ENCODE measurements at regions not wholly inside any gene's neighbourhood (a gene's known extent, or its start where the extent isn't known, plus 50 kb on each side); places are given as distances from the start of the nearest gene placed in this dataset.

DNA sequence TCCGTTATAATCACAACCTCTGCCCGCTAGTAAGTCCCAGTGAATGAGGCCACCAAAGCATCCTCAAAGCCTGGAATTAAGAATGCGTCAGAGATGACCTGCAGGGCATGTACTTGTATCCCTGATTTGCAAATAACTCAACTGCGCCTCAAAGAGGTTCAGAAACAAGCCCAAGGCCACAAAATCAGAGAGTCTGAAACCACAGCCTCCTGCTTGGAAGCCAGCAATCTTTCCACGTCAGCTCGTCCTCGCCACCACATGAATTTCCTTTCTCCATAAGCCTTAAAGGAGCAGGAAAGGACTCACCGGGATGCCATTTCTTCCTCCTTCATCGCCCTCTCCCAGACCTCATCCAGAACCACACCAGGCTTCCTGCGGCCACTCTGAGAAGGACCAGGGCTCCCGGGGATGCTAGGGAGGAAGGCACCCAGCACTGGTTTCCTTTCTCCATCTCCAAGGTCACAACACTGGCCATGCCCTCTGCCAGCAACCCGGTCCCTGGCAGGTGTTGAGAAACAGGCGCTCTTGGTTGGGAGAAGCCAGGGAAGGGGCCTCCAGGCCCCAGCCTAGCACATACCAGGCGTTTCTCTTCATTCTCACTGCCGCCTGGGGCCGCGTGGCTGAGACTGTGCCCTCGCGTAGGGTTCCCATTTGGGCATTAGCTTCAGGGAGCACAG is 191.2 kb upstream of the DIO3 start:
- Histone ChIP-seq H3K27ac (ENCODE audit: low read depth, low read length) (no peak overlapping the region), H3K27me3 (ENCODE audit: low read length) (no peaks in the 10 kb centered on the region), H3K4me3 (ENCODE audit: insufficient read depth, low read length, poor library complexity, severe bottlenecking) (no peak overlapping the region), H4K20me1 (ENCODE audit: low read depth, low read length) (no peaks in the 10 kb centered on the region), H3K9me2 (replicated peaks; ENCODE audit: insufficient read depth, low read length) (no peaks in the 10 kb centered on the region), H3F3A (ENCODE audit: insufficient read depth) (no peaks in the 10 kb centered on the region), H2AFZ (ENCODE audit: low read depth, low read length, severe bottlenecking) (no peak overlapping the region), H3K9ac (ENCODE audit: low read length) (no peak overlapping the region), H3K79me2 (ENCODE audit: insufficient read depth, low read length) (no peaks in the 10 kb centered on the region), H3K36me3 (ENCODE audit: low read length) (no peaks in the 10 kb centered on the region), H3K4me2 (ENCODE audit: low read depth, low read length, poor library complexity, severe bottlenecking) (no peak overlapping the region), H3K9me3 (ENCODE audit: insufficient read depth, low read length) (peaks cover 4% of the 10 kb centered on the region; the same call in 1 of the 2 replicates)
- TF ChIP-seq, protein P1, sequence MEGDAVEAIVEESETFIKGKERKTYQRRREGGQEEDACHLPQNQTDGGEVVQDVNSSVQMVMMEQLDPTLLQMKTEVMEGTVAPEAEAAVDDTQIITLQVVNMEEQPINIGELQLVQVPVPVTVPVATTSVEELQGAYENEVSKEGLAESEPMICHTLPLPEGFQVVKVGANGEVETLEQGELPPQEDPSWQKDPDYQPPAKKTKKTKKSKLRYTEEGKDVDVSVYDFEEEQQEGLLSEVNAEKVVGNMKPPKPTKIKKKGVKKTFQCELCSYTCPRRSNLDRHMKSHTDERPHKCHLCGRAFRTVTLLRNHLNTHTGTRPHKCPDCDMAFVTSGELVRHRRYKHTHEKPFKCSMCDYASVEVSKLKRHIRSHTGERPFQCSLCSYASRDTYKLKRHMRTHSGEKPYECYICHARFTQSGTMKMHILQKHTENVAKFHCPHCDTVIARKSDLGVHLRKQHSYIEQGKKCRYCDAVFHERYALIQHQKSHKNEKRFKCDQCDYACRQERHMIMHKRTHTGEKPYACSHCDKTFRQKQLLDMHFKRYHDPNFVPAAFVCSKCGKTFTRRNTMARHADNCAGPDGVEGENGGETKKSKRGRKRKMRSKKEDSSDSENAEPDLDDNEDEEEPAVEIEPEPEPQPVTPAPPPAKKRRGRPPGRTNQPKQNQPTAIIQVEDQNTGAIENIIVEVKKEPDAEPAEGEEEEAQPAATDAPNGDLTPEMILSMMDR (IDR thresholded peaks at IDR 0.05; ENCODE audit: insufficient read depth, low read length, poor library complexity, severe bottlenecking), result no peak
- TF ChIP-seq EZH2phosphoT487 (conservative IDR thresholded peaks at IDR 0.05; ENCODE audit: low read length), result no peak

DNA sequence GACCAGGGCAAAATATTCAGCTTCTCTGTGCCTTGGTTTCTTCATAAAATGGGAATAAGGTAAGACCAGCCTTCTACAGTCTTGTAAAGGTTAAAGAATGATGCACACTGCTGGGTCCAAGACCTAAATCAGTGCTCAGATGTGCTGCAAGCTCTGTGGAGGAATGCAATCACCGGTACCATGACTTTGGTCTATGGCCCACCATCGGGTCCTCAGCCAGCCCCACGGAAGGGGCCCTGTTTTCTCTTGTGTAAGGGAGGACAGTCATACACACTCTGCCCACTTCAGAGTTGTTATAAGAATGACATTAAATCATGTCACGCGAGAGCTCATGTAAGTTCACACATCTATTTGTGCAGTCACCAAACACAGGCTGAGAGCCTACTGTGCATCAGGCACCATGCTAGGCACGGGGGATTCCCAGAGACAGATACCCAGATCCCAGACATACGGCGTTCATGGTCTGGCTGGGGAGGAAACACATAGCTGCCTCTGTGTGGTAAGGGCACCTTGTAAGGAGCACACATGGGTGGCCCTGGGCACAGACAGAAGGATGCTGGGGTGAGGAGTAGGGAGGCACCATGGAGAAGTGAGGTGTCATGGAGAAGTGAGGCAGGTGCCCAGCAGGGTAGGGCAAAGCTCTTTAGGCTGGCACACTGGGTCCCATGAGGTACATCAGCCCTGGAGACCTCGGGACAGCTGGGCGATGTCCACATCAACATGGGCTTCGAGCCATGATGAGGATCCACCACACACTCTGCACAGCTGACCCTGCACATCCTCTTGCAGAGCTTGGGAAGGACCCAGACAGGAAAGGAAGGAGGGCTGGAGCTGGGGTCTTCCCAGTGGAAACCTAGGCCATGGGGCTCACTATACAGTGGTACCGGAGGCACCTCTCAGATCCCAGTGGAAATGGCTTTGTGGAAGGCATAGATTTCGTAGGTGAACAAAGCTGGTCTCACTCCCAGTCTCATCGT is 190.4 kb upstream of the DIO3 start:
- H3K36me3 ChIP-seq (ENCODE audit: low read length), result no peaks in the 10 kb centered on the region
- H3K79me2 ChIP-seq (ENCODE audit: insufficient read depth, low read length), result no peaks in the 10 kb centered on the region
- H3K27me3 ChIP-seq (ENCODE audit: low read length), result no peaks in the 10 kb centered on the region
- H3F3A ChIP-seq (ENCODE audit: insufficient read depth), result no peaks in the 10 kb centered on the region
- H2AFZ ChIP-seq (ENCODE audit: low read depth, low read length, severe bottlenecking), result no peak overlapping the region
- H3K9me3 ChIP-seq (ENCODE audit: insufficient read depth, low read length), result peaks cover 4% of the 10 kb centered on the region; the same call in 1 of the 2 replicates
- no peak overlapping the region for H3K27ac ChIP-seq (ENCODE audit: low read depth, low read length)
- no peaks in the 10 kb centered on the region for H4K20me1 ChIP-seq (ENCODE audit: low read depth, low read length)
- H3K9me2 ChIP-seq (replicated peaks; ENCODE audit: insufficient read depth, low read length), result no peaks in the 10 kb centered on the region
- TF ChIP-seq, protein P1 (IDR thresholded peaks at IDR 0.05; ENCODE audit: insufficient read depth, low read length, poor library complexity, severe bottlenecking), result no peak
- TF ChIP-seq EZH2phosphoT487 (conservative IDR thresholded peaks at IDR 0.05; ENCODE audit: low read length), result no peak
- no peak overlapping the region for H3K9ac ChIP-seq (ENCODE audit: low read length)
- H3K4me2 ChIP-seq (ENCODE audit: low read depth, low read length, poor library complexity, severe bottlenecking), result no peak overlapping the region
- no peak overlapping the region for H3K4me3 ChIP-seq (ENCODE audit: insufficient read depth, low read length, poor library complexity, severe bottlenecking)

DNA sequence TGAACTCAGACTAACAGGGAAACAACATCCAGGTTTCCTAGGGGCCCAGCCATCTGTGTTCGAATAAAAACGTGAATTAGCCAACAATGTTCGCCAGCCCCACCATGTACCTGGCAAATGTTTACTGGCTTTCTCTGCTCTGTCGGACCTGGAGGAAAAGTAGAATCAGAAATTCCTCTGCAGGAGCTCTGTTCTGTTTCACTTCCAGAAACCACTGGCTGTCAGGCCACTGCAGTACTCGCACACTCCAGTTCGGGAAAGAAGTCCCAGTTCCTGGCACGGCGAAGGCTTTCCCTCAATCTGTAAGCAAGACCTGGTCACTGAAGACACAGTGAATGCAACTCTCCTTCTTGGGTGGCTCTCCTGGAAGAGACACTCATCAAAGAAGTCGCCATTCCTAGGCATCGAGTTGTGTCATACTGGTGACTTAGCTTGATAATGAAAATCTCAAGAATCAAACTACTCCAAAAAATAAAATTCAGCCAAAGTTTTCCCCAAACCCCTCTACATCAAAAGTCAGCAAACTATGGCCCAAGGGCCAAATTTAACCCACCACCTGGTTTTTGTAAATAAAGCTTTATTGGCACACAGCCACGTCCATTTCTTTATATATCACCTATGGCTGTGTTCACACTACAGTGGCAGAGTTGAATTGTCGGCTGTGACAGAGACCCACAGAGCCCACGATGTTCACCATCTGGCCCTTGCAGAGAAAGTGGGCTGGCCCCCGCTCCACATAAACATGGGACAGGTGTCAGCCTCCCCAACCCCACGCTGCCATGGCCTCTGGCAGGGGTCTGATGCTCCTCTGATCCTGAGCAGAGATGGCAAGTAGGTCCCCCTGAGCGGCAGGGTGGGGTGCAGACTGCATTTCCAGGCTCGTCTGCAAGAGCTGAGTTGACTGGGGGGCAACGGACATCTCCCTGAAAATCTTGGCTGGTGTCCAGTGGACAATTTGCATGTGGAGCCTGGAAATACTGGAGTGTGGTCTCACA is 189.2 kb upstream of the DIO3 start:
- Histone ChIP-seq H3K4me3 (ENCODE audit: insufficient read depth, low read length, poor library complexity, severe bottlenecking) (no peak overlapping the region), H3K9ac (ENCODE audit: low read length) (no peak overlapping the region), H4K20me1 (ENCODE audit: low read depth, low read length) (no peaks in the 10 kb centered on the region), H3F3A (ENCODE audit: insufficient read depth) (no peaks in the 10 kb centered on the region), H3K9me3 (ENCODE audit: insufficient read depth, low read length) (no peaks in the 10 kb centered on the region), H3K27ac (ENCODE audit: low read depth, low read length) (no peak overlapping the region), H3K4me2 (ENCODE audit: low read depth, low read length, poor library complexity, severe bottlenecking) (no peak overlapping the region), H3K79me2 (ENCODE audit: insufficient read depth, low read length) (no peaks in the 10 kb centered on the region), H3K27me3 (ENCODE audit: low read length) (no peaks in the 10 kb centered on the region), H3K9me2 (replicated peaks; ENCODE audit: insufficient read depth, low read length) (no peaks in the 10 kb centered on the region), H2AFZ (ENCODE audit: low read depth, low read length, severe bottlenecking) (no peak overlapping the region), H3K36me3 (ENCODE audit: low read length) (no peaks in the 10 kb centered on the region)
- no peak for TF ChIP-seq EZH2phosphoT487 (conservative IDR thresholded peaks at IDR 0.05; ENCODE audit: low read length)
- TF ChIP-seq, protein P1 (IDR thresholded peaks at IDR 0.05; ENCODE audit: insufficient read depth, low read length, poor library complexity, severe bottlenecking), result no peak
